GM19397 (cell line): ENCODE measurements at regions not wholly inside any gene's neighbourhood (a gene's known extent, or its start where the extent isn't known, plus 50 kb on each side); places are given as distances from the start of the nearest gene placed in this dataset.
"Not testable (repeated sequence)": the region's sequence is repeated elsewhere in the genome, so short reads cannot be mapped to it uniquely, and the experiment has no call there.

Source experiments
- ATAC-seq: cut with Tn5 transposase; IDR thresholded peaks from one replicate; pipeline ENCODE4 v1.9.1; 2021; ENCODE audit warnings: mild to moderate bottlenecking, moderate library complexity; ENCODE audit not compliant: unreplicated experiment

DNA sequence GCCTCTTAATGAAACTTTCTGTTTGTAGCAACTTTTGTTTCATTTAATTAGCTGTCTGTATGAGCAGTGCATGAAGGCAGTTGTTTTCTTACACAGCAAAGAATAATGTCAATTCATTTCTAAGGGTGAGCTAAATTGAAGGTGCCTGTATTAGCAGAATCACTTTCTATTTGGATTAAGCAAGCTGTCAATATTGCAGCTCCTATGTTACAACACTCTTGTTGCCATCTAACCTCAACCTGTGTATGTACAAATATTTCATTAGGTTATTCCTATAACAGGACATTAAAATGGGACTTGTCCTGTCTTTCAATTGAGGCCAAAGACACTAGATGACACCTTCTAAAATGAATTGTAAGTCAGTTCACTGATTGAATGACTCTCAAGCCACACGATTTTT, 647.5 kb downstream of the UTRN start:
- ATAC-seq = no peak

DNA sequence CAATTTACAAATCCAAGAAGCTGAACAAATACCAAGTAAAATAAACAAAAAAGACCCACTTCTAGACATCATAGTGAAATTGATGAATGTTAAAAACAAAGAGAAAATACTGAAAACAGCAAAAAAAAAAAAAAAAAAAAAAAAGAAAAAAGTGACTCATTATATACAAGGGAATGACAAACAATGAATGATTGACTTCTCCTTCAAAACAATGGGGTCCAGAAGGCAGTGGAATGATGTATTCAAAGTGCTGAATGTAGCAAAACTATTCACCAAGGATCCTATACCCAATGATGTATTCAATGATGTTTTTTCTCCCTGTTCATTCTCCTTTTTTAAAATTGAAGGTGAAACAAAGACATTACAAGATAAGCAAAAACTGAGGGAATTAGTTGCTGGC, 650.0 kb downstream of the UTRN start:
- ATAC-seq = no peak

DNA sequence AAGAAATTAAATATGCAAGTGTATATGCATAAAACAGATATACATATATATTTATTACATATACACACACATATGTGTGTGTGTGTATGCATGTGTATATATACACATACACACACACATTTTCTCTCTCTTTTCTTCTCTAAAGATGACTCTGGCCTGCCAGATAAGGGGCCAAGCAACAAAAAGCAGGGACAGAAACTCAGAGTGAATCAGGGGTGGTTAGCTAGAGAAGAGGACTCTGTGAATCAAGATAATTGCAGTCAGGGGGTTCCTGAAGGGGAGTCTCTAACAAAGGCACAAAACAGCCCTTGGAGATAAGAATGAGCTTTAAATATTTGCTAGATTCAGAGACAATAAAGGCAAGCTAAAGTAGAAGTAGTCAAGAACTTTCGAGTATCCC, 650.5 kb downstream of the UTRN start:
- ATAC-seq = no peak

DNA sequence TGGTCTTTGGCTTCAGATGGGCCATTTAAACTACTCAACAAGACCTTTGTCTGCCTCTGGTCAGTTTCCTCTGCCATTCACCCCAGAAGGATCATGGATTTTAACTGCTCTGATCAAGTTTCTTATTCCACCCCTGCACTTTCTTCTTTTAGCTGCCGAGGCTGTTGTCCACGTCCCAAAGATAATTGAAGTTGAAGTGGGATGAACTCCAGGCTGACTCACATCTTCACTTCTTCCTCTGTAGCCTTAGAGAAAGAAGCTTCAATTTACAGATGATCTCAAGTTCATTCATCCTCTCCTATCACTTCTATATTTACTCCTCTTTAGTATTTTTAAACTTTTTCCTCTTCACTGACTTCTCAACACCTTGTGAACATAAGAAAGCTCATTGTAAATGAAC, 651.6 kb downstream of the UTRN start:
- no peak for ATAC-seq

DNA sequence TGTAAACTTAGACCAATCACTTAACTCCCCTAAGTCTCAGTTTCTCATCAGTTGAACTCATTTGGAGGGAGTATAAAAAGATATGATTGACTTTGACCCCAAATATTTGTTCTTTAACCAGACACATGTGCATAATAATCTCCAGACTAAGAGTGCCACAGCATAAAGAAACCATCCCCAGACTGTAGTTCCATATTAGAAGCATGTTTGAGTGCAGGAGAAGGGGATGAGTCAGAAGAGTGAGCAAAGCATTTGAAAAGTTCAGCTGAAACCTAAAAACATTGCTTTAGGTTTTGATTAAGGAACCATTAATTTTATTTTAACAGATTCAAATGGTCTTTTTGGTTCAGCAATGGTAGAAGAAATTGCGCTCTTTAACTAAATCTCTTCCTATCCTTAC, 654.8 kb downstream of the UTRN start:
- ATAC-seq = no peak

DNA sequence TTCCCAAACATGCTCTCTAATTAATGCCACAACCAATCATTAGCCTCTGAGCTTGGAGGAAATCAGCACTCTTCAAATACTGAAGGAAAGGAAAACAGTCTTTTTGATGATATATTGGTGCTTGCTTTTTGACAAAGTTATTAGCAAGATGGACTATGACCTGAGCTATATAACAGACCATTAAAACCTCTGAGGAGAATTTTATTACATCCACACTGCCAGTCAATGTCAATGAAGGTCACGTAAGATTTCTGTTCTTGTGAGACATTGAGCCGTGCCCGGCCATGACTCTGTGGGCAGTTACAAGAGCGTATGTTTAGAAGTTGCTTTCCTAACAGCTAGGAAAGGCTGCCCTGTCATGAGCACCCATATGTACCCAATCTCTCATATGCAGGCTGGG, 659.0 kb downstream of the UTRN start:
- no peak for ATAC-seq

DNA sequence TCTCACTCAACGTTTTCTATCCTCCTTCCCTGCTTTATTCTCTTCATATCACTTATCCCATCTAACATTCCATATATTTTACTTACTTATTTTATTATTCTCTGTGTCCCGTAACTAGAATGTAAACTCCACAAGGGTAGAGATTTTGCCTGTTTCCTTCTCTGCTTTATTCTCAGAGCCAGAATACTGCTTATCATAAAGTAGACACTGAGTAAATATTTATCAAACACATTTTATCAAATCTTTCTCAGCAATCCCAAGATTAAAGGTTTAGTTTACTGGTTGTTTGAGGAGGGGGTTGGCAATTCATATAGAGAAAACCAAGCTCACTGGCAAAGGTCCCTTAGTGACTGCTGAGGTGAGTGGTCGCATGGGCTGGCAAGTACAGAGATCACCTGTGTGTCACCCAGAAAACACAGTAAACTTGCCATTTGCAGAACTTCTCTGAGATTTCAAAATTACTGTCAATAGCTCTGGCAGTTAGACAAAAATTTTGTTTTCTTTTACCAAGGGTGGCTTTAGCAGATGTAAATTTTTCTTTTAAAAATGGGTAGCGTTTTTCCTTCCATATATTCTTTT, 662.4 kb downstream of the UTRN start:
- no peak for ATAC-seq

DNA sequence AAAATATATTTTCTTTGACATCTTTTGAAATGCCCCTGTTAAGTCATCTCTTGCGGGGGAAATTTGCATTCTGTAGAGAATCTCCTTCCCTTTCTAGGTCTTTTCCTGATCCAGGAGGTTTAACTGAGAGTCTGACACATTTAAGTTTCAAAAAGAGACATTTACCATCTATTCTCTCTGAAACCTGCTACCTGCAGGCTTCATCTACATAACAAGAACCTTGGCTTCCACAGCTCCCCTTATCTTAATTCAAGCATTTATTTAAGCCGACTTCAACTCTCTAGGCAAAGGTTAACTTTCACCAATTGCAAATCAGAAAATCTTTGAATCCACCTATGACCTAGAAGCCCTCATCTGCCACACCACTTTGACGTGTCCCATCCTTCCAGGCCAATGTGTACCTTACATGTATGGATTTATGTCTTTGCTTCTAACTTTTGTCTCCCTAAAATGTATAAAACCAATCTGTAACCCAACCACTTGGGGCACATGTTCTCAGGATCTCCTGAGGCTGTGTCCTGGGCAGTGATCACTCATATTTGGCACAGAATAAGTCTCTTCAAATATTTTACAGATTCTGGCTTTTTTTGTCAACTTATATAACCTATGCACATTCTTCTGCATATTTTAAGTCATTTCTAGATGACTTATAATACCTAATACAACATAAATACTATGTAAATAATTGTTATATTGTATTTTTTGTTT, 666.7 kb downstream of the UTRN start:
- ATAC-seq = no peak

DNA sequence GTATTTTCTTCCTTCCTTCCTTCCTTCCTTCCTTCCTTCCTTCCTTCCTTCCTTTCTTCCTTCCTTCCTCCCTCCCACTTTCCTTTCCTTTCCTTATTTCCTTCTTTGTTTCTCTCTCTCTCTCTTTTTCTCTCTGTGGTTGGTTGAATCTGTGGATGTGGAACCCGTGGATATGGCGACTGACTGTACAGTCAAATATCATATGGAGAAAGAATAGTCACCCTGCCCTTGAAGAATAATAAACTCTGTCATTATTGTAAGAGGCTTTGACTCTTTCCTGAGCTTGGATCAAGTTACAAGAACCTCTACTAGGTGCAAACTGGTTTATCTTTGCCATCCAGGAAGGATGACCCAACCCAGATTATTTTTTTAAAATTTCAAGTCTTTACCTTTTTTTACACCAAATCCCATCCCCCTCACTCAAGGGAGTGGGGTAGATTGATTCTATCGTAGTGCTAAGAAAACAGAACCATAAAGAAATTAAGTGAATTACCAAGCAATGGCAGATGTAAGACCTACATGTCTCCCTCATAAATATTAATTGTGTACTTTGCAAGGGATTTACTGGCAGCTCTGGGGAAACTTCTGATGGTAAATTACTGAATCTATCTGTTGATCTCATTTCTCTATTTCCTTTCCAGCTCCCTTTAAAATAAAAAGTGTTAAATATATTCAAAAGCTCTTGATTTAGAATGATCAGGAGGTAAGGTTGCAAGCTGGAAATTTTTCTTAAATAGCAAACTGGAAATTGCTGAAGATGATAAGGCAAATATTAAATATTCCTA, 667.5 kb downstream of the UTRN start:
- ATAC-seq = no peak

DNA sequence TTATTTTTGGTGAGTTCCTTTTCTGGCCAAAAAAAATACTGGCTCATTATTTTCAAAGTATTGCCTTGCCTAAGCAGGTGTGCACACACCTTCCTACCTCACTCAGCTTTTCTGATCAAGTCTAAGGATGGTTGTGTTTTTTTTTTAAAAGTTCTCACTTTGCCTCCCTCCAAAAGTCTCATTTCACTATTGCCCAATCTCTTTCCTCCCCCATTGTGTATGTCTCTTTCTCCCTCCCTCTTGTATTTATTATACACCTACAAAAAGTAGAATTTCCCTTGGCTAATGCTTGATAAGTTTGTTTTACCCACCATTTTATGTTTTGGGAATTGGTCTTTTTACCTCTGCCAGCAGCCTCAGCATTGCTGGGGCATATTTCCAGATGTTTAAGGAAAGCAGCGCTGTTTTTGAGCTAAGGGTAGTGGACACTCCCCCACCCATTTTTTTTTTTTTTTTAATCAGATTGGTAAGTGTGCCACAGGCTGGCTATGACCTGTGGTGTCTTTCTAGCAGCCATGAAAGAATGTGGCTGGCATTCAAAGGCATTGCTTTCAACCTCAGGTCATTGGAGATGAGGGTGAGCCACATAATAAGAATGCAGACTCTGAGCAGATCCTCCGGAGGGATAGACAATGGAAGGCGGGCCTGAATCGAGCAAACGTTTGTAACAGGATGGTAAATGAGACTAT, 668.6 kb downstream of the UTRN start:
- no peak for ATAC-seq

DNA sequence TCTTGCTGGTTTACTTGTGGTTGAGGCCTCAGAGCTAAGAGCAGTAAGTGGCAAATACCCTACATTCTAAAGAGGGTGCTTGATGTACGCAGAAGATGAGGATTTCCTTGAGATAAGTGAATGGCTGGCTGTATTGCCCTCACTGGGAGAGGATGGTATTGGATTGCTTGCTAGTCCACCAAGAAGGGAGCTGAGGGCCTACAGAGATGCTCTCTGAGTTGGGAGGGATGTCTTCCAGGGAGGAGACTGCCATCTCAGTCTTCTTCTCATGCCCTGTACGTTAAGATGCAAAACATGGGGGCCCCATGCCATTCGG, 669.1 kb downstream of the UTRN start:
- ATAC-seq = no peak

DNA sequence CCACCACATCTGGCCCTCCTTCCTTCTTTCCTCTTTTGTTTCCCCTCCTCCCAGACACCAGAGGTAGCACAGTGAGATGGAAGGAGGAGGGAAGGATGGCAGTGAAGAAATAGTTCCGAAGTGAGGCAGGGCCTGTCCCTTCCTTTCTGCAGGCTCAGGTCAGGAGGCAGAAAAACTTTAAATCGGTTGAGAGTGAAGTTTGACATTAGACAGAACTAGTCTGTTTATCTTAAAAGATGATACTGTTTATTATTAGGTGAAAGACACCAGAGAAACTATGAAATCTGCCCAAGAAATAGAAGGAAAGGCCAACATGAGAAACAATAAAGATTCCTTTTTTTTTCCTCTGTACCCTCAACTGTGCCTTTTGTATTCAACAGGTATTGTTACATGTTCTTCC, 670.3 kb downstream of the UTRN start:
- ATAC-seq = no peak

DNA sequence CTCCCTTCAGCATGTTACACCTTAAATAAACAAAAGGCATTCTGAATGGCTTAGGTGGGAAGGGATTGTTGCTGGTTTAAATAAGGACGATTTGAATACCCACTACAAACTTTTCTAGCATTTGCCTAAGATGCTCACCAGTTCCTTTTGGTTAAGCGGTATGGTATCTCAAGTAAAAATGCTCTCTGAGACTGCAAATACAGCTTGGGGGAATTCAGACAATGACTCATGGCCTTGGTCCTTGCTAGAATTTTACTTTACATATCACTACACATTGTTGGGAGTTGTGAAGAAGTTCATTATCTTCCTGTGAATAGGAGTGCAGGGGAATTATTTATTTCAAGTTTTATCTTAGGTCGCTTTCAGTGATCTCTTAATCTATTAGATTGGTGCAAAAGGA, 670.7 kb downstream of the UTRN start:
- ATAC-seq = no peak

DNA sequence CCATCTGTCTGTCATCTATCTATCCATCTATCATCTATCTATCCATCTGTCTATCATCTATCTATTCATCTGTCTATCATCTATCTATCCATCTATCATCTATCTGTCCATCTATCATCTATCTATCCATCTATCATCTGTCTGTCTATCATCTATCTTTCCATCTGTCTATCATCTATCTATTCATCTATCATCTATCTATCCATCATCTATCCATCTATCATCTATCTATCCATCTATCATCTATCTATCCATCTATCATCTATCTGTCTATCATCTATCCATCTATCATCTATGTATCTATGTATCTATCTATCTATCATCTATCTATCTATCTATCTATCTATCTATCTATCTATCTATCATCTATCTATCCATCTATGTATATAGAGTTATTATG, 671.6 kb downstream of the UTRN start:
- not testable (repeated sequence) for ATAC-seq

DNA sequence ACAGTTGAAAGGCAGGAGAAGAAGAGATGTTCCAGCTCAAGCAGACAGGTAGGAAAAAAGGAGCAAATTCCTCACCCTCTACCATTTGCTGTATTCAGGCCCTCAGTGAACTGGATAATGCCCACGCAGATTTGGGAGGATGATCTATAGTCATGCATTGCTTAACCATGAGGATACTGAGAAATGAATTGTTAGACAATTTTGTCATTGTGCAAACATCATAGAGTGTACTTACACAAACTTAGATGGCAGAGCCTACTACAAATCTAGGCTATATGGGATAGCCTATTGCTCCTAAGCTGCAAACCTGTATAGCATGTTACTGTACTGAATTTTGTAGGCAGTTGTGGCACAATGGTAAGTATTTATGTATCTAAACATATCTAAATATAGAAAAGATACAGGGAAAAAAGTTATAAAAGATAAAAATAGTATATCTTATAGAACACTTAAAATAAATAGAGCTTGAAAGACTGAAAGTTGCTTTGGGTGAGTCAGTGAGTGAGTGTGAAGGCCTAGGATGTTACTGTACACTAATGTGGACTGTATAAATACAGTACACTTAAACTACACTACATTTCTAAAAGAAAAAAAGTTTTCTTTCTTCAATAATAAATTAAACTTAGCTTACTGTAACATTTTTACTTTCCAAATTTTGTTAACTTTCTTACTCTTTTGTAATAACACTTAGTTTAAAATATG, 672.3 kb downstream of the UTRN start:
- no peak for ATAC-seq

DNA sequence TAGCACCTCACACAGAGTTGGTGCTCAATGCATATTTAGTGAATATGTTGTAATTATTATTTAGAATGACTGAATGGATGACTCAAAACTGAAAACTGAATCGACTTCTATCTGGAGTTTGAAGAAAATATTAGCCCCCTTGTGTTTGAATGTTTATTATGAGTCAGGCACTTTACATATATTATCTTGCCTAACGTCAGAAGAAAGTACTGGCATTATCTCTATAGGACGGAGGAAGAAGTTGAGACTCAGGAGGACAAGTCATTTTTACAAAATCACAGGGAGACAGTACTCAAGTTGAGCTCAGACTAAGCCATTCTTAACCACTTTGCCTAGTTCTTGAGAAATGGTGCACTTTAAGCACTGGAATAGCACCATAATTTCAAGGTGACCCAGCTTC, 684.0 kb downstream of the UTRN start:
- ATAC-seq = no peak

DNA sequence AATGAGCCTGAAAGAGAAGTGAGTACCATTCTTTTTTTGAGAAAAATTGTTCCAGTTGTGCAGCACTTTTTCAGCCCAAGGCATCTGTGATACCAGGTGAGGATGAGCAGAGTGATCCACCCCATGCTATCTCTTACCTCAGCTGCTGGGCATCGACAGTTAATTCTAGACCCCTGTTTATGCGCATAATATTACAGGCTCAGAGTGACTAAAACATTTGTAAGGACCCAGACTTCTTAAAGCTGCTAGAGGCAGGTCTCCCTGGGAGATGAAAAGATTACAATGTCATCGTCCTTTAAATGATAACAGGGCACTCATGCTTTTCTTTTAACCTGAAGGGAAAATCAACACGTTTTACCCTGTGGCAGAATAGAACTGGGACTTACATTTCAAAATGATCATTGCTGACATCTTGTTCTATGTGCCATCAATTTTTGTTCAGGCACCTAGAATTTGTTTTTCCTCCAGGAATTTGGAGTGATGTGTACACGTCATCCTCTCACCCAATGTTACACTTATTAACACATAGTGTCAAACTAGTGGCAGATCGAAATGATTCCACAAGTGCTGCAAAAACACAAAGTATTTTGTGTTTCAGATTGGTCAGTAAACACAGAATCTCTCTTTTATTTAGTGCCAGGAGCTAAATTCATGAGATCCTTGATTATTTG, 684.6 kb downstream of the UTRN start:
- no peak for ATAC-seq

DNA sequence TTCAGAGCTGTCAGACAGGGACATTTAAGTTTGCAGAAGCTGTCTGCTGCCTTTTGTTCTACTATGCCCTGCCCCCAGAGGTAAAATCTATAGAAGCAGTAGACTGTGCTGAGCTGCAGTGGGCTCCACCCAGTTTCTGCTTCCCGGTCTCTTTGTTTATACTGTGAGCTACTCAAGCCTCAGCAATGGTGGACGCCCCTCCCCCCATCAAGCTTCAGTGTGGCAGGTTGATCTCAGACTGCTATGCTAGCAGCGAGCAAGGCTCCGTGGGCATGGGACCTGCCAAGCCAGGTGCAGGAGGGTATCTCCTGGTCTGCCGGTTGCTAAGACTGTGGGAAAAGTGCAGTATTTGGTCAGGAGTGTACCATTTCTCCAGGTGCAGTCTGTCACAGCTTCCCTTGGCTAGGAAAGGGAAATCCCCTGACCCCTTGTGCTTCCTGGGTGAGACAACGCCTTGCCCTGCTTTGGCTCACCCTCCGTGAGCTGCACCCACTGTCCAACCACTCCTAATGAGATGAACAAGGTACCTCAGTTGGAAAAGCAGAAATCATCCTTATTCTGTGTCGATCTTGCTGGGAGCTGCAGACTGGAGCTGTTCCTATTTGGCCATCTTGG, 692.2 kb downstream of the UTRN start:
- not testable (repeated sequence) for ATAC-seq

DNA sequence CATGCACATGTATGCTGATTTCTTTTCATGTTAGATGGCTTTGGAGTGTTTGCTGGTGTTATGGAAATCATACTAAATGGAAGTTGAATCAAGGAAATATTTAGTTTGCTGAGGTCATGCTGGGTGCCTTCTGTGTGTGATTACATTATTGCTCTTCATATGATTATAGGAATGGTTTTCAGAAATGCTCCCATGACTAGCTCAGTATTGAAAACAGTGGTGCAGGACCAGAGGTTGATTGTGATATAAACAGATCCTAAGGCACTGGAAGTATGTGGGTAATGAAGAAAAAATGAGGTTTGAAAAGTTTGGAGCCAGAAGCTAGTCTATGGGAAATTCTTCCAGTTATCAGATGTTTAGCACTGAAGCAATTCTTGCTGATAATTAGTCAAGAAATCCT, 693.1 kb downstream of the UTRN start:
- no peak for ATAC-seq

DNA sequence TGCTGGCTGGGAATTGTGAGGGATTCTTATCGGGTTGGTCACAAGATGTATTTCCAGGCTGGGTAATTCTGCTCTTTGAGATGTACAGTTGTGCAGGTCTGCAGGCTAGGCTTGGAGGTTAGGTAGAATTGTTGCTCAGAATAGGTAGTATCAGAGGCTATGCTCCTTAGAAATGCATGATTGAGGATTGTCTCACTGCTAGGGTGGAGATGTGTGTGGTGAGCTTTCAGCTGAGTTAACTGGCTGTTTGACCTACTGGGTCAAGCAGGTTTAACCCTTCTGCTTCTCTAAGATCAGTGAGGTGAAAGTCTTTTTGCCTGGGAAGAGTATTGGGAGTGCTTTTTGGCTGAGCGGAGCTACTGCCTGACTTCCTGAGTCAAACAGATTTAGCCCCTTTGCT, 701.1 kb downstream of the UTRN start:
- no peak for ATAC-seq
